ENCODE measurements at regions not wholly inside any gene's neighbourhood (a gene's known extent, or its start where the extent isn't known, plus 50 kb on each side); places are given as distances from the start of the nearest gene placed in this dataset.
"Not testable (repeated sequence)": the region's sequence is repeated elsewhere in the genome, so short reads cannot be mapped to it uniquely, and the experiment has no call there.

GRCh38 chr3:176058856-176059255, 1138.4 kb downstream of the TBL1XR1 start:
- DNase-seq (ENCODE audit: low read depth) = no peak

- no peak for DNase-seq (ENCODE audit: low read depth)
These were observed 1141.4 kb downstream of the TBL1XR1 start for GRCh38 chr3:176055836-176056235.

- no peak for DNase-seq (ENCODE audit: low read depth)
These were observed 1145.5 kb downstream of the TBL1XR1 start for GRCh38 chr3:176051766-176052165.

- no peak for DNase-seq (ENCODE audit: low read depth)
These were observed 1150.6 kb downstream of the TBL1XR1 start for GRCh38 chr3:176046703-176047102.

- DNase-seq (ENCODE audit: low read depth) = no peak
These were observed 1155.5 kb downstream of the TBL1XR1 start for GRCh38 chr3:176041812-176042211.

- no peak for DNase-seq (ENCODE audit: low read depth)
These were observed 1156.1 kb downstream of the TBL1XR1 start for GRCh38 chr3:176041185-176041584.

GRCh38 chr3:176037636-176038035, 1159.6 kb downstream of the TBL1XR1 start:
- no peak for DNase-seq (ENCODE audit: low read depth)

- DNase-seq (ENCODE audit: low read depth) = no peak
These were observed 1165.2 kb downstream of the TBL1XR1 start for GRCh38 chr3:176032043-176032442.

GRCh38 chr3:176016203-176016602, 1157.1 kb downstream of the NAALADL2 start:
- DNase-seq (ENCODE audit: low read depth) = not testable (repeated sequence)

- DNase-seq (ENCODE audit: low read depth) = not testable (repeated sequence)
These were observed 1156.1 kb downstream of the NAALADL2 start for GRCh38 chr3:176015228-176015627.

GRCh38 chr3:176009256-176009655, 1150.1 kb downstream of the NAALADL2 start:
- DNase-seq (ENCODE audit: low read depth) = no peak

- DNase-seq (ENCODE audit: low read depth) = no peak
These were observed 1146.4 kb downstream of the NAALADL2 start for GRCh38 chr3:176005564-176005963.

GRCh38 chr3:175989161-175989560, 1130.0 kb downstream of the NAALADL2 start:
- DNase-seq (ENCODE audit: low read depth) = no peak

GRCh38 chr3:175988401-175988800, 1129.3 kb downstream of the NAALADL2 start:
- DNase-seq (ENCODE audit: low read depth) = no peak

GRCh38 chr3:175985781-175986180, 1126.6 kb downstream of the NAALADL2 start:
- no peak for DNase-seq (ENCODE audit: low read depth)

- DNase-seq (ENCODE audit: low read depth) = no peak
These were observed 1124.2 kb downstream of the NAALADL2 start for GRCh38 chr3:175983379-175983778.

- no peak for DNase-seq (ENCODE audit: low read depth)
These were observed 1121.5 kb downstream of the NAALADL2 start for GRCh38 chr3:175980486-175981090.

GRCh38 chr3:175977968-175978752, 1119.0 kb downstream of the NAALADL2 start:
- no peak for DNase-seq (ENCODE audit: low read depth)

GRCh38 chr3:175969456-175969855, 1110.3 kb downstream of the NAALADL2 start:
- no peak for DNase-seq (ENCODE audit: low read depth)

- DNase-seq (ENCODE audit: low read depth) = no peak
These were observed 1105.9 kb downstream of the NAALADL2 start for GRCh38 chr3:175965036-175965435.

- DNase-seq (ENCODE audit: low read depth) = no peak
These were observed 1098.3 kb downstream of the NAALADL2 start for GRCh38 chr3:175957427-175957826.

GRCh38 chr3:175956964-175957363, 1097.8 kb downstream of the NAALADL2 start:
- DNase-seq (ENCODE audit: low read depth) = no peak

- DNase-seq (ENCODE audit: low read depth) = no peak
These were observed 1092.0 kb downstream of the NAALADL2 start for GRCh38 chr3:175951047-175951694.
